OCI-LY1 (cell line): ENCODE measurements at regions not wholly inside any gene's neighbourhood (a gene's known extent, or its start where the extent isn't known, plus 50 kb on each side); places are given as distances from the start of the nearest gene placed in this dataset.

Experiments
- H2AFZ ChIP-seq: fragments of 200-600 bp; sonication (generic), shearing (Covaris generic); 2 replicates; pipeline ENCODE4 v1.6.0; 2014; ENCODE audit warnings: antibody characterized with exemption, mild to moderate bottlenecking, low read length
- H3F3A ChIP-seq: fragments of 200-600 bp; sonication (generic), shearing (Covaris generic); 2 replicates; pipeline ENCODE4 v1.6.0; 2014; ENCODE audit warnings: mild to moderate bottlenecking, antibody characterized with exemption, low read length, moderate library complexity; ENCODE audit not compliant: insufficient read depth
- H3K27ac ChIP-seq: fragments of 200-600 bp; sonication (generic); 2 replicates; pipeline ENCODE4 v1.5.1; 2014; ENCODE audit warnings: low read length, mixed run types, mild to moderate bottlenecking, low read depth; ENCODE audit not compliant: poor library complexity, severe bottlenecking
- H3K27me3 ChIP-seq: fragments of 200-600 bp; sonication (generic); 2 replicates; pipeline ENCODE4 v1.6.0; 2014; ENCODE audit warnings: antibody characterized with exemption, mild to moderate bottlenecking, low read length, moderate library complexity; ENCODE audit not compliant: insufficient read depth
- H3K36me3 ChIP-seq: fragments of 200-600 bp; sonication (generic); 2 replicates; pipeline ENCODE4 v1.6.1; 2014; ENCODE audit warnings: mild to moderate bottlenecking, antibody characterized with exemption, low read length, moderate library complexity, mixed read lengths; ENCODE audit not compliant: insufficient read depth
- H3K4me1 ChIP-seq: fragments of 200-600 bp; sonication (generic); 2 replicates; pipeline ENCODE4 v1.5.1; 2014; ENCODE audit warnings: mild to moderate bottlenecking, low read length, moderate library complexity; ENCODE audit not compliant: insufficient read depth, severe bottlenecking
- H3K4me2 ChIP-seq: fragments of 200-600 bp; sonication (generic), shearing (Covaris generic); 2 replicates; pipeline ENCODE4 v1.6.1; 2014; ENCODE audit warnings: low read length
- H3K4me3 ChIP-seq: fragments of 200-600 bp; sonication (generic); 2 replicates; pipeline ENCODE4 v1.5.1; 2014; ENCODE audit warnings: low read length, low read depth, mild to moderate bottlenecking, mixed read lengths; ENCODE audit not compliant: poor library complexity, severe bottlenecking
- H3K79me2 ChIP-seq: fragments of 200-600 bp; shearing (Covaris generic); 2 replicates; pipeline ENCODE4 v1.6.1; 2016; ENCODE audit warnings: mixed run types, low read length, mixed read lengths; ENCODE audit not compliant: insufficient read depth
- H3K9ac ChIP-seq: fragments of 200-600 bp; sonication (generic), shearing (Covaris generic); 2 replicates; pipeline ENCODE4 v1.6.1; 2014; ENCODE audit warnings: mild to moderate bottlenecking, low read length, mixed read lengths
- H3K9me2 ChIP-seq: fragments of 200-600 bp; sonication (generic), shearing (Covaris generic); 2 replicates; pipeline ENCODE4 v1.6.1; 2014; ENCODE audit warnings: low read depth, mild to moderate bottlenecking, low read length, mixed read lengths
- H3K9me3 ChIP-seq: fragments of 200-600 bp; shearing (Covaris generic); 2 replicates; pipeline ENCODE4 v1.6.1; 2014; ENCODE audit warnings: low read length, mixed read lengths
- H4K20me1 ChIP-seq: fragments of 200-600 bp; sonication (generic), shearing (Covaris generic); 2 replicates; pipeline ENCODE4 v1.6.0; 2016; ENCODE audit warnings: mild to moderate bottlenecking, low read length; ENCODE audit not compliant: insufficient read depth
- EZH2 ChIP-seq: fragments of 200-600 bp; sonication (generic), shearing (Covaris generic); IDR thresholded peaks from 2 replicates; pipeline ENCODE4 v1.8.0; 2017; ENCODE audit warnings: borderline replicate concordance, mixed run types, mild to moderate bottlenecking, antibody characterized with exemption, low read length, moderate library complexity, mixed read lengths
- TF ChIP-seq, protein P1 (sequence below): fragments of 200-600 bp; sonication (generic), shearing (Covaris generic); IDR thresholded peaks from 2 replicates; pipeline ENCODE4 v1.5.1; 2017; ENCODE audit warnings: mild to moderate bottlenecking, antibody characterized with exemption, low read length, moderate library complexity, mixed read lengths

DNA sequence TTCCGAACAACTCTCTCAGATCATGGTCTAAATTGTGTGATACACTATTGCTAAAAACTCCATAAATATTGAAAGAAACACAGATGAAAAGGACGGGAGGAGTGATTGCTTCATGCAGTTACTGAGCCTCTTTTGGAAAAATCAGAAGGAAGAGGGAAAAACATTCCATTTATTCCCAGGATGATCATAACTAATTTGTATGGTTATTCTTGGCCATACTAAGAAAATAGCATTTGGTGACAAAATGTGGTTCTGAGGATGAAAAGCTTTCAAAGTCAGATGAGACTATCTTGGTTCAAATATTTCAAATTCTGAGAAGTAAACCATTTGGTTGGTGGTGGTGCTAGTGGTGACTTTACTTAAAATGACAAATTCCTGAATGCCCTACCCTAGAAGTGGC lies 305.4 kb upstream of the LDB2 start:
- no peak overlapping the region for H3K27ac ChIP-seq
- H3K79me2 ChIP-seq, result no peaks in the 10 kb centered on the region
- TF ChIP-seq, protein P1, sequence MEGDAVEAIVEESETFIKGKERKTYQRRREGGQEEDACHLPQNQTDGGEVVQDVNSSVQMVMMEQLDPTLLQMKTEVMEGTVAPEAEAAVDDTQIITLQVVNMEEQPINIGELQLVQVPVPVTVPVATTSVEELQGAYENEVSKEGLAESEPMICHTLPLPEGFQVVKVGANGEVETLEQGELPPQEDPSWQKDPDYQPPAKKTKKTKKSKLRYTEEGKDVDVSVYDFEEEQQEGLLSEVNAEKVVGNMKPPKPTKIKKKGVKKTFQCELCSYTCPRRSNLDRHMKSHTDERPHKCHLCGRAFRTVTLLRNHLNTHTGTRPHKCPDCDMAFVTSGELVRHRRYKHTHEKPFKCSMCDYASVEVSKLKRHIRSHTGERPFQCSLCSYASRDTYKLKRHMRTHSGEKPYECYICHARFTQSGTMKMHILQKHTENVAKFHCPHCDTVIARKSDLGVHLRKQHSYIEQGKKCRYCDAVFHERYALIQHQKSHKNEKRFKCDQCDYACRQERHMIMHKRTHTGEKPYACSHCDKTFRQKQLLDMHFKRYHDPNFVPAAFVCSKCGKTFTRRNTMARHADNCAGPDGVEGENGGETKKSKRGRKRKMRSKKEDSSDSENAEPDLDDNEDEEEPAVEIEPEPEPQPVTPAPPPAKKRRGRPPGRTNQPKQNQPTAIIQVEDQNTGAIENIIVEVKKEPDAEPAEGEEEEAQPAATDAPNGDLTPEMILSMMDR, result no peak
- no peak overlapping the region for H2AFZ ChIP-seq
- no peak overlapping the region for H3K4me3 ChIP-seq
- no peaks in the 10 kb centered on the region for H3K9me2 ChIP-seq
- H3K9me3 ChIP-seq, result no peaks in the 10 kb centered on the region
- no peaks in the 10 kb centered on the region for H4K20me1 ChIP-seq
- no peaks in the 10 kb centered on the region for H3K4me1 ChIP-seq
- H3K27me3 ChIP-seq, result no peaks in the 10 kb centered on the region
- no peak overlapping the region for H3K9ac ChIP-seq
- H3F3A ChIP-seq, result no peaks in the 10 kb centered on the region
- H3K4me2 ChIP-seq, result no peak overlapping the region
- no peaks in the 10 kb centered on the region for H3K36me3 ChIP-seq

DNA sequence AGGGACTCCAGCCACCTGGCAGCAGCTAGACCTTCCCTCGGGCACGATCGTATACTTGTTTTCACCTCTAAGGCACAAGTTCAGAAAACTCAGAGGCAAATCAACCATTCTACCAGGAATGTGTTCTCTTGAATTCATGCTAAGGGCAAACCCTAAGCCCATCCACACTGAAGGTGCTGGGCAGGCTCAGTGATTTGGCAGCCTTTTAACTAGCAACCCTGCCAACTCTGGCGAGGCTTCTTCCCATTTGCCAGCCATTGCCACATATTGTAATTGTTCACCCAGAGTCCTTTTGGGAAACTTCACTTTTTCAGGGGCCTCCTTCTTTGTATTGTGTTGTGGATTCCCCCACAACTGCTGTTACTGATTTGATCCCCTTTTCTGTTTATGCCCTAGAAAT lies 298.6 kb upstream of the LDB2 start:
- no peak overlapping the region for H3K4me3 ChIP-seq
- H3K79me2 ChIP-seq, result no peaks in the 10 kb centered on the region
- no peak overlapping the region for H3K27ac ChIP-seq
- H3K9ac ChIP-seq, result no peak overlapping the region
- H3K36me3 ChIP-seq, result no peaks in the 10 kb centered on the region
- no peaks in the 10 kb centered on the region for H3F3A ChIP-seq
- no peaks in the 10 kb centered on the region for H3K9me2 ChIP-seq
- no peak overlapping the region for H2AFZ ChIP-seq
- no peaks in the 10 kb centered on the region for H4K20me1 ChIP-seq
- H3K4me1 ChIP-seq, result no peaks in the 10 kb centered on the region
- H3K4me2 ChIP-seq, result no peak overlapping the region
- H3K27me3 ChIP-seq, result no peaks in the 10 kb centered on the region
- H3K9me3 ChIP-seq, result no peaks in the 10 kb centered on the region
- TF ChIP-seq, protein P1, result no peak
- TF ChIP-seq EZH2, result no peak

DNA sequence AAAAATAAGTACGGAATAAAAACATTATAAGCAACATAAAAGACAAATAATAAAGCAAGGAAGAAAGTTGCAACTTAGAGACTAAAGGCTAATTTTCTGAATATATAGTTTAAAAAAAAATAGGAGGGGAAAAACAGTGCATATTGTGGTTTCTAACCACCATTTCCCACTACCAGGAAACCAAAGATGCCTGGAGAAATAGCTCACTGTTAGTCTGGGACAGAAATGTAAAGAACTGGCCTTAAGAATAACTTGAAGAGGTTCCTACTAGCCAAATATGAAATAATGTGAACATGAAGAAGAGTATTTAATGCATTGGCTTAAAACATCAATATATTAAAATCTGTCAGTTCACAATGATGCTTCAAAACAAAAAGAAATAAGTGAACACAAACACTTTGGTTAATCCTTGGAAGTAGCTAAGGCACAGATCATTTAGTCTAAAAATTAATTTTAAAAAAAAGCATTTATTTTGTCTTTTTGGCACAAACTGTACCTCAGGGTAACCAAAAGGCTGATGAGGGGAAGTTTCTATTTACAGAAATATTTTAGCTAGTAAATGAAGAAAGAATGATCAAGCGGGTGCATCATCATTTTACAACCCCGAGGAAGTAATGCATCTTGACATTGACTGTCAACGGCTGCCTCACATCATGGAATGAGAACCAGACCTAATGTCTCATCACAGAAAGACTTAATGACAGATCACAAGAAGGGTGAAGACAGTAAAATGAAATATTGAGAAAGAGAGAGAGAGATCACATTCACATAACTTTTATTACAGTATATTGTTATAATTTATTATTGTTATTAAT lies 297.2 kb upstream of the LDB2 start:
- Histone ChIP-seq H3K9ac (no peak overlapping the region), H3K79me2 (no peaks in the 10 kb centered on the region), H3K4me2 (no peak overlapping the region), H3F3A (no peaks in the 10 kb centered on the region), H3K4me3 (no peak overlapping the region), H4K20me1 (no peaks in the 10 kb centered on the region), H3K9me2 (no peaks in the 10 kb centered on the region), H3K27me3 (no peaks in the 10 kb centered on the region), H3K36me3 (no peaks in the 10 kb centered on the region), H3K4me1 (no peaks in the 10 kb centered on the region), H3K27ac (no peak overlapping the region), H2AFZ (no peak overlapping the region), H3K9me3 (no peaks in the 10 kb centered on the region)
- TF ChIP-seq, protein P1, result no peak
- no peak for TF ChIP-seq EZH2
